ENCODE measurements at regions not wholly inside any gene's neighbourhood (a gene's known extent, or its start where the extent isn't known, plus 50 kb on each side); places are given as distances from the start of the nearest gene placed in this dataset.
"Not testable (repeated sequence)": the region's sequence is repeated elsewhere in the genome, so short reads cannot be mapped to it uniquely, and the experiment has no call there.

DNA sequence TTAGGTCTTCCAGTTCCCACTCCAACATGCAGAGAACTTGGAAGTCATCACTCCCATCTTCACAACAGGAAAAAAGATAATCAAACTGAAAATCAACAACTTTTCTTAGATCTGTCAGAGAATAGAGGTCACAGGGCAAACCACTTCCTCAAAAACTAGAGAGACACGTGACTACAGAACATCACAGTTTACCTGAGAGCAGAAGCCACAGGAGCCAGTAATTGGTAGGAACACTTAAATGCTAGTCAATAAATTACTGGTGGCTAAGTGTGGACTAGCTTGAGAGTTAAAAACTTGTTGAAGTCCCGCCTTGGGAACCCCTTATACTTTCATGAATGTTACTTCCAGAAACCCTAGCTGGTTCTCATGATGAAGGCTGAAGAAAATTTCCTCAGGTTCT lies 81.1 kb downstream of the THSD1 start:
- intact Hi-C loops (cut with micrococcal nuclease); ATAC-seq; DNase-seq: not testable (repeated sequence)

DNA sequence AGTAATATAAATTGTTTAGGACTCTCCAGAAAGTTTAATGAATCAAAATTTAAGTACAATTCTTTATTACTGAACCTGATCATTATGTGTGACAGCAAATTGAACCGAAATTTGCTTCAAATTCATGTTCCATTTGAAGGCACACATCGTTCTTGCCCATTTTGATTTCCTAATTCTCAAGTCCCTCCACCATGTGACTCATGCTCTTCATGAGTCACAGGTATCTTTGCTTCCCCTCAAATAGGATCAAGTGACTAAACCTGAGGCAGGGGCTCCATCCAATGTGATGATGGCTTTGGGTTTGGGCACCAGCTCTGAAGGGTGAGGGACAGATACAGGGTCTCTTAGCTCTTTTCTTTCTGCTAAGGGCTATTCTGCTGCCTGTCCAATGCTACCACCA lies 86.1 kb downstream of the THSD1 start:
- ATAC-seq, result no peak
- no peak for DNase-seq
- intact Hi-C loops (cut with micrococcal nuclease), result no loop called here

DNA sequence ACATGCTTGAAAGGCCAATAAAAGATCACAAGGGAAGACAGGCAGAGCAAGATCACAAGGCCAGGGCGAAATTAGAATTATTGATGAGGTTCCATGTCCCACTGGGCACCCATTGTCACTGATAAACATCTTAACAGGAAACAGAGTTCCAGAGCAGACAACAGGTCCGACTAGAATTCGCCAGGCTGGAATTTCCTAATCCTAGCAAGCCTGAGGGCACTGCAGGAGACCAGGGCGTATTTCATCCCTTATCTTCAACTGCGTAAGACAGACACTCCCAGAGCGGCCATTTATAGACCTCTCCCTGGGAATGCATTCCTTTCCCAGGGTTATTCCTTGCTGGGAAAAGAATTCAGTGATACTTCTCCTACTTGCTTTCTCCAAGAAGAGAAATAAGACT lies 96.1 kb downstream of the THSD1 start:
- ATAC-seq; intact Hi-C loops (cut with micrococcal nuclease); DNase-seq: not testable (repeated sequence)

GRCh38 chr13:52306336-52306735 lies 99.6 kb downstream of the THSD1 start:
- DNase-seq; intact Hi-C loops (cut with micrococcal nuclease): not testable (repeated sequence)
- ATAC-seq, result peak; percentile 85

DNA sequence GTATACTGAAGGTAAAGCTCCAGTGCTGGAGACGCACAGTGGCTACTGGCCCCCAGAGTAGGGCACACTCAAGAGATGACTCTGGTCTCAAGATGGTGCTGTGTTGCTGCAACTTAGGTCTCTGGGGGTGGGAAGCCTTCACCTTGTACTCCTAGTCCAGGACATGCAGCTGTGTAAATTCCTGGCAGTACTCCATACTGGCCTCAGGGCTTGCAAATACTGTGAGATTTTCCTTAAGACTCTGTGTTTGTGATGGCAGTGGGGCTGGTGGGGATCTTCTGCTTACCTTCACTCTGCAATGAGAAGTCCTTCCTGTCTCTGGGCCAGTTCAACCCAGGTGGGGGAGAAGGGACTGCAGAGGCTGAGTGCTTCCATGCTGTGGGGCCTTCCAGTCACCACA lies 102.9 kb downstream of the THSD1 start:
- ATAC-seq; intact Hi-C loops (cut with micrococcal nuclease); DNase-seq: not testable (repeated sequence)

DNA sequence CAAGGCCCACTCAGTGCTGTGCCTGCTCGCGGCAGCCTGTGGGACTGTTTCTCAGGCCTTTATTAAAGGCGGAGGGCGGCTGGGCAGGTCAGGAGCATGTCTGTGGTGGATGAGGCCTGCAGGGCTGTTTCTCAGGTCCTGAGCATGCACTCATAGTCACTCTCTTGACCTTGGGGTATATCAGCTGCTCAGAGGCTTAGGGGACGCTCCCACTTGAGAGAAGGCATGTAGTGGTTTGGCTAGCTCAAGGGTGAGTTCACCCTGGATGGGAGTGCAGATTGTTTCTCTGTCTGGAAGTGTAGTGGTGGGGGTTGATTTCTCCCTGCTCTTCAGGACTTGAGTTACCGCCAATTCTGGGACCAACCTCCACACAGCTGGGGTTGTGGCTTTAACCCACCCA lies 103.3 kb downstream of the THSD1 start:
- intact Hi-C loops (cut with micrococcal nuclease); DNase-seq; ATAC-seq: not testable (repeated sequence)

DNA sequence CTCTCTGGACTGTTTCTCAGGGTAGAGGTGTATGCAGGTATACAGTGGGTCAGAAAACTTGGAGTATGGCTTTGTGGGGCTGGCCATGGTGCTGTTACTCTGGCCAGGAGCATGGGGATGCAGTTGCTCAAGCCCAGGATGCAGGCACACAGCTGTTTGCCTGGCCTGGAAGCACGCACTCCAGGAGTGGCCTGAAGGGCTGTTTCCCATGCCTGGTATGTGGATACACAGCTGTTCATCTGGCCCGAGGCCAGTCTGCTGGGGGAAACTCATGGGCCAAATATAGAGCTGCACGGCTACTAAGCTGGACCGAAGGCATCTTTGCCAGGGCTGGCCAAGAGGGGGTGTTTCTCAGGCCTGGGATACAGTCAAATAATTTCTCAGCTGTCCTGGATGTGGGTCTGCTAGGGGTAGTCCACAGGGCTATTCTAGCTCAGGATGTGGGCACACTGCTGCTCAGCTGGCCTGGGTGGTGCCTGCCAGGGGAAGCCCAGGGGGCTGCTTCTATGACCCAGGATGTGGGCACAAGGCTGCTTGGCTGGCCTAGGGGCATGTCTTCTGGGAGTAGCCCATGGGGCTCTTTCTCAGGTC lies 104.1 kb downstream of the THSD1 start:
- DNase-seq; intact Hi-C loops (cut with micrococcal nuclease): not testable (repeated sequence)
- ATAC-seq, result peak; percentile 40

GRCh38 chr13:52298079-52298661 lies 107.8 kb downstream of the THSD1 start:
- intact Hi-C loops (cut with micrococcal nuclease); DNase-seq; ATAC-seq: not testable (repeated sequence)

DNA sequence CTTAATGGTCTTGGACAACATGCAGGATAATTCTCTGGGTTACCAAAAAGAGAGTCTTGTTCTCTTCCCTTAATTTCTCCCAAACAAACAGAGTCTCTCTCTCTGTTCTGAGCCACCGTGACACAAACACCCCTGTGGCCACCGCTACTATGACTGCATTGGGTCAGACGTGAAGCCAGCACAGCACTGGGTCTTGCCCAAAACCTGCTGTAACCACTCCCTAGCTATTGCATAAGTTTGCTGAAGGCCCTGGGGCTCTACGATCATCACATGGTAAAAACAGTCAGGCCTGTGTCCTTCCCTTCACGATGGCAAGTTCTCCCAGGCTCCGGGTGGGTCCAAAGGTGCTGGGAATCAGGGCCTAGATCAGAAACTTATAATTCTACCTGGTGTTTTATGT lies 117.1 kb downstream of the THSD1 start:
- ATAC-seq; intact Hi-C loops (cut with micrococcal nuclease): not testable (repeated sequence)

DNA sequence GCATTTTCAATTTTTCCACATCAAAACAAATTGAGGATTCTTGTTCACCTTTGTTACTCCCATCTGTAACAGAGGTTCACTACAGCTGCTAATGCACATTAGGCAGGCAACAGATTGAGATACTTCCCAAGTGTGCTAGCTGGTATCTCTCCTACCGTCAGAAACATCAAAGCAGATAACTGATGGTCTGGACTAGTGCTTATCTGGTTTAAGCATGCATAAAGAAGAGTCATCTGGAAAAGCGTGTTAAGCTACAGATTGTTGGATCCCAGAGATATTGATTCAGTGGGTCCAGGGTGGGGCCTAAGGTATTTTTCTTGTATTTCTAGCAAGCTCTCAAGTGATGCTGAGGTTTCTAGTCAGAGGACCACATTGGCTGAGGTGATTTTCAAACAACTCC lies 122.0 kb upstream of the NEK3 start:
- intact Hi-C loops (cut with micrococcal nuclease); DNase-seq; ATAC-seq: not testable (repeated sequence)

More for the DNA sequence above, 117.1 kb downstream of the THSD1 start:
- not testable (repeated sequence) for DNase-seq

DNA sequence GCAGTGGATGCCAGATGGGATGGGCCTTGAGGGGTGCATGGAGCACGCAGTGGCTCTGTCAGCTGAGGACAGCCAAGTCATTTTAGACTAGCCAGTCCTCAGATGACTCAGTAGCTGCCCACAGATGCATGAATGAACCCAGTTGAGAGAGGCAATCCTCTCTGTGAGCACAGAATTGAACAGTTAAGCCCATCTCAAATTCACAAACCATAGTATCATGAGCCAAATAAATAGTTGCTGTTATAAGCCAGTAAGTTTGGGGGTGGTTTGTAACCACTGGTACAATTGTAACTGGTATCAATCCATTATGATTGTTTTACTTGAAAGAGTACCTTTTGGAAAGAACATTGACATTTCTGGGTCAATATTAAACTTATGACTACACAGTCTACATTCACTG lies 120.0 kb upstream of the NEK3 start:
- DNase-seq; intact Hi-C loops (cut with micrococcal nuclease): not testable (repeated sequence)

DNA sequence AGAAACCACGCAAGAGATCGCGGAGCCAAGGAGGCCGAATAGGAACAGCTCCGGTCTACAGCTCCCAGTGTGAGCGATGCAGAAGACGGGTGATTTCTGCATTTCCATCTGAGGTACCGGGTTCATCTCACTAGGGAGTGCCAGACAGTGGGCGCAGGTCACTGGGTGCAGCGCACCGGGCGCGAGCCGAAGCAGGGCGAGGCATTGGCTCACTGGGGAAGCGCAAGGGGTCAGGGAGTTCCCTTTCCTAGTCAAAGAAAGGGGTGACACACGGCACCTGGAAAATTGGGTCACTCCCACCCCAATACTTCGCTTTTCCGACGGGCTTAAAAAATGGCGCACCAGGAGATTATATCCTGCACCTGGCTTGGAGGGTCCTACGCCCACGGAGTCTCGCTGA lies 94.9 kb upstream of the NEK3 start:
- ATAC-seq; DNase-seq; intact Hi-C loops (cut with micrococcal nuclease): not testable (repeated sequence)

More for the DNA sequence above, 120.0 kb upstream of the NEK3 start:
- ATAC-seq, result not testable (repeated sequence)

GRCh38 chr13:52240752-52241151 lies 81.4 kb upstream of the NEK3 start:
- intact Hi-C loops (cut with micrococcal nuclease); DNase-seq; ATAC-seq: not testable (repeated sequence)

- intact Hi-C loops (cut with micrococcal nuclease), result not testable (repeated sequence)
- DNase-seq (peak; percentile 35), ATAC-seq (peak; percentile 94)
These were observed 76.7 kb upstream of the NEK3 start for GRCh38 chr13:52235900-52236595.

- intact Hi-C loops (cut with micrococcal nuclease), result not testable (repeated sequence)
These were observed 75.5 kb upstream of the NEK3 start for GRCh38 chr13:52234928-52235327.

DNA sequence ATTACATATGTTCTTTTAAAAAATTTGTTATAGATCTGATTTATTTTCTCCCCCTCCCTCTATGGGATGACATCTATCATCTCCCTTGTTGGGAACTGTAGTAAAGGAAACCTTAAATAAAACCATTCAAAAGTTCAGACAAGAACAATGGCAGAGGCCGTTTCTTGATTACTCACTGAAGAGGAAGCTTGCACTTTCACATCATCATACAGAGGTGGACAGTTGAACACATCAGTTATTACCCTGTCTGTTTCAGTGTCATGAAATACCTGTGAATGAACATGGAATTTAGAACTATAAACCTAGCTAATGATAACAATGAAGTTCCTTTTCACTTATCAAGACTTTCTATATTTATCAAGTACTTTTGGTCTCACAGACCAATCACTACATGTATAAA lies 63.7 kb upstream of the NEK3 start:
- DNase-seq; ATAC-seq; intact Hi-C loops (cut with micrococcal nuclease): not testable (repeated sequence)

More at GRCh38 chr13:52234928-52235327, 75.5 kb upstream of the NEK3 start:
- ATAC-seq, DNase-seq: not testable (repeated sequence)

DNA sequence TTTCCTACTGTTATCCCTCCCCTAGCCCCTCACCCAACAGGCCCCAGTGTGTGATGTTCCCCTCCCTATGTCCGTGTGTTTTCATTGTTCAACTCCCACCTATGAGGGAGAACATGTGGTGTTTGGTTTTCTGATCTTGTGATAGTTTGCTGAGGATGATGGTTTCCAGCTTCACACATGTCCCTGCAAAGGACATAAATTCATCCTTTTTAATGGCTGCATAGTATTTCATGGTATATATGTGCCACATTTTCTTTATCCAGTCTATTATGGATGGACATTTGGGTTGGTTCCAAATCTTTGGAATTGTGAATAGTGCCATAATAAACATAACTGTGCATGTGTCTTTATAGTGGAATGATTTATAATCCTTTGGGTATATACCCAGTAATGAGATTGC lies 54.5 kb upstream of the NEK3 start:
- ATAC-seq; intact Hi-C loops (cut with micrococcal nuclease); DNase-seq: not testable (repeated sequence)

DNA sequence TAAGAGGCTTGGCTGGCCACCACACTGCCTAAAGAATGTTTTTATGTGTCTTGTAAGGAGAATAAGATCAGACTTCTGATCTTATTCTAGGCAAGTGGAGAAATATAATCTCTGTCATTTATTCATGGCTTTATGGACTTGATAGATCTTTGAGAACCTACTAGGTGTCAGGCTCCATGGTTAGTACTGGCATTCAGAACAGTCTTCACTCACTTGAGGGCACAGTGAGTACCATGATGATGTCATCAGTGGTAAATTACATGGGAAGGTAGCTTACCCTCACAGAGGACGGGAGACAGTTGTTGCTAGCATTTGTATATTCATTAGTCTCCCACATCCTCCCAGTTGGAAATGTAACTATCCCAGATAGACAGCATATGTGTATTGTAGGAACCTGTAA lies 53.5 kb upstream of the NEK3 start:
- ATAC-seq; DNase-seq; intact Hi-C loops (cut with micrococcal nuclease): not testable (repeated sequence)

DNA sequence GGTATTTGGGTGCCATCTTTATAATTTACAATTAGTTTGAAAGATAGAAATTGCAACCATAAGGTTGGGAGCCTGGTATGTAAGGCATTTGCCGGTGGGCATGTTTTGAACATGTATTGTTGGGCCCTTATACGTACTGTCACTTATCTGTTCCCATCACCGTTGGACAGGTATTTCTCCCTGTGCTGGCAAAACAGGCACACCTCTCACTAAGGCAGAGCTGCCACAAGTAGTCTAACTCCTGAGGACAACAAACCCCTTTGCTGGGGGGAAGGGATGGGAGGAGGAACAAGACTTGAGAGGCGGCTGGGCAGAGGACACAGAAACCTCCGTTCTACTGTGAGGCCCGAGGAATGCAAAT lies 52.0 kb upstream of the NEK3 start:
- ATAC-seq; intact Hi-C loops (cut with micrococcal nuclease): not testable (repeated sequence)

More for the DNA sequence above, 52.0 kb upstream of the NEK3 start:
- not testable (repeated sequence) for DNase-seq
